ENCODE measurements at regions not wholly inside any gene's neighbourhood (a gene's known extent, or its start where the extent isn't known, plus 50 kb on each side); places are given as distances from the start of the nearest gene placed in this dataset.

- TF ChIP-seq CTCF (conservative IDR thresholded peaks at IDR 0.05; ENCODE audit: low read depth in 2 of 2) (no peak), EZH2 (IDR thresholded peaks at IDR 0.05; ENCODE audit: low read depth, unreplicated experiment) (no peak), POLR2AphosphoS5 (IDR thresholded peaks at IDR 0.05; ENCODE audit: low read depth) (no peak), ZNF462 (CRISPR knock-in tag; IDR thresholded peaks at IDR 0.05) (no peak), EZH2phosphoT487 (IDR thresholded peaks at IDR 0.05; ENCODE audit: unreplicated experiment) (no peak), JUNB (IDR thresholded peaks at IDR 0.05; ENCODE audit: unreplicated experiment) (no peak), ZNF114 (CRISPR knock-in tag; IDR thresholded peaks at IDR 0.05) (no peak), REST (IDR thresholded peaks at IDR 0.05; ENCODE audit: unreplicated experiment) (no peak), CREB1 (CRISPR knock-in tag; IDR thresholded peaks at IDR 0.05; ENCODE audit: low read depth) (no peak), ETS1 (IDR thresholded peaks at IDR 0.05) (no peak)
These were observed 129.9 kb upstream of the TGFBR2 start for GRCh38 chr3:30476368-30477084.

Measured in GM23338 (cell line).